ENCODE measurements at regions not wholly inside any gene's neighbourhood (a gene's known extent, or its start where the extent isn't known, plus 50 kb on each side); places are given as distances from the start of the nearest gene placed in this dataset.

DNA sequence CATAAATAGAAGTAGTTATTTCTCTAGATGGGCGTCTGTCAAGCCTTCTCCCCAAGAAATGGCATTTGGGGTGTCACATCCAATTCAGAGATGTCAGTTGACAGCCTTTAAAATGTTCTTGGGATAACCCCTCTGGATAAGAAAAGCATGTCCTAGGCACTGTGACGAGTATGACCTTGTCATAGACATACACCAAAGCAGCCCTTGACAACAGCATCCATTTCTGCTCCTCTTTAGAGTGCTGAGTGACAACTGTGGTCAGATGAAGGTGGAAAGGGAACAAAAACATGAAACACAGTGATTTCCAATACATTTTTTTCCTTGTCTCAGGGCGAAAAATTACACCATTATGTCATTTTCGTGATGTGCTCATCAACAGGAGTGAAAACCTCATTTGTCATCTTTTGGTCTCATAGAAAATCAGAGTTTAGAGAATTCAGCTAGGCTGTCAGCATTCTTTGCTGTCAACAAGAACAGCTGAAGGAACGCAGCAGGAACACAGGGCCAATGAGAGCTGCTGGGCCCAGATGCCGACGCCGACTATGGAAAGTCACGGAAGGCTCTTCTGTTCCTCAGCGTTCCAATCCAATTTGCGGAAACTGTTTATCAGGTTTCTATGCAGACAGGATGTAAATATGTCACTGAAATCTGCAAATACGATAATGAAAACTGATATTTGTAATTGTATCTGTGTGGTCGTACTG lies 193.2 kb downstream of the ICOS start:
- TF ChIP-seq, protein P1, sequence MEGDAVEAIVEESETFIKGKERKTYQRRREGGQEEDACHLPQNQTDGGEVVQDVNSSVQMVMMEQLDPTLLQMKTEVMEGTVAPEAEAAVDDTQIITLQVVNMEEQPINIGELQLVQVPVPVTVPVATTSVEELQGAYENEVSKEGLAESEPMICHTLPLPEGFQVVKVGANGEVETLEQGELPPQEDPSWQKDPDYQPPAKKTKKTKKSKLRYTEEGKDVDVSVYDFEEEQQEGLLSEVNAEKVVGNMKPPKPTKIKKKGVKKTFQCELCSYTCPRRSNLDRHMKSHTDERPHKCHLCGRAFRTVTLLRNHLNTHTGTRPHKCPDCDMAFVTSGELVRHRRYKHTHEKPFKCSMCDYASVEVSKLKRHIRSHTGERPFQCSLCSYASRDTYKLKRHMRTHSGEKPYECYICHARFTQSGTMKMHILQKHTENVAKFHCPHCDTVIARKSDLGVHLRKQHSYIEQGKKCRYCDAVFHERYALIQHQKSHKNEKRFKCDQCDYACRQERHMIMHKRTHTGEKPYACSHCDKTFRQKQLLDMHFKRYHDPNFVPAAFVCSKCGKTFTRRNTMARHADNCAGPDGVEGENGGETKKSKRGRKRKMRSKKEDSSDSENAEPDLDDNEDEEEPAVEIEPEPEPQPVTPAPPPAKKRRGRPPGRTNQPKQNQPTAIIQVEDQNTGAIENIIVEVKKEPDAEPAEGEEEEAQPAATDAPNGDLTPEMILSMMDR (IDR thresholded peaks at IDR 0.05): no peak
- TF ChIP-seq POLR2AphosphoS5 (IDR thresholded peaks at IDR 0.05): no peak

All from esophagus muscularis mucosa (tissue), 3 donors.